ENCODE measurements at regions not wholly inside any gene's neighbourhood (a gene's known extent, or its start where the extent isn't known, plus 50 kb on each side); places are given as distances from the start of the nearest gene placed in this dataset.

GRCh38 chr20:50314678-50315335, 124.2 kb downstream of the CEBPB start:
- peak; percentile 22 for DNase-seq

DNA sequence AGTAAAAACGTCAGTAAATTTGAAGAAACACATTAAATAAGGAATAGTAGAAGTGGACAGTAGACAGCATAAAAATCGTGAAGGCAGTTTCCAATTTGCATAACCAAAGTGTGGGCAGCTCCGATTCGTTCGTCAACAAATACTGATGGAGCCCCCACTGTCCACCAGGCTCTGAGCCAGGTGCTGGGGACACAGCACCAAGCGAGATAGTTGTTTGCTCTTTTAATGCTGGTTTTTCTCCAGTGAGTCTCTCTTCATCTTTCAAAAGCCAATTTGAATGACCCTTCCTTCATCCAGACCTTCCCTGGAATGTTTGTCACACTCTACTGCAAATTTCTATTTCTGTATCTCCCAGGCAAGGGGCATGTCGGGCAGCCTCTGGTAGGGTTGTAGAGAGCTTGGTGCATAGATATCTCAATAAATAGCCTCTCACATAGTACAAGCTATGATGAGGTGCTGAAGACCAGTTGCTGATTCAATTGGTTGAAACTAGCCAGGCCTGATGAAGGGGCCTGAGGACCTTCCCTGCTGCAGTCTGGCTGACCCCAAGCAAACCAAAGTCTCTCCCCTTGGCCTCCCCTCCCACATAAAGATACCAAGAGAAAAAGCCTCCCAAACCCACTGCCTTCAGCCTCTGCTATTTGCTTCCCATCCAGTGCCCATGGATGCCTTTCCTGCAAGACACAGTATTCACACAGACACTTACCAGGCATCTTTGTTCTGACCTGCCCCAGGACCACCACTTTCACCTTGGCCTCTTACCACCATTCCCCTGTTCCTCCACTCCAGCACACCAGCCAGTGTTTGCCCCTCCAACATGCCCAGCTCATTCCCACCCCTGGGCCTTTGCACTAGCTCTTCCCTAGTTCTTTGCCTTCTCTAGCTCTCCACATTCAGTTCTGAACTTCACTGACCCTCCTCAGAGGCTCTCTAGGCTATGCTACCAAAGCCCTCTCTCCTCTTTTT, 125.2 kb downstream of the CEBPB start:
- DNase-seq, result no peak

DNA sequence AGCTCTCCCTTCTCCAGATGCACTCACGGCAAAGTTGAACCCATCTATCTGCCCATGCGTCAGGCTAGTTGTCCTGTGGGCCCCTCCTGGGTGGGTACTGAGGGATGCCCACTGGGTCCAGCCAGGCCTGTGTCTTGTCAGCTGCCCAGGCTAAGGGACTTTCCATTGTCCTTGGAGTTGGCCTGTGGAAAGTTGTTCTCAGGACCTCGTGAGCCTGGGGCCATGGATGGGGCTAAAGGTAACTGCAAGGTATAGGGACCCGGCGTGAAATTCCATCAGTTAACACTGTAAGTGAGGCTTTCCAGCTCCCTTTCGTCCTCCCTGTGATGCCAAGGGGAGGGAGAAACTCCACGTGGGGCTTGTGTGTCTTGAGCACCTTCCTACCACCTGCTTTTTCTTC, 126.5 kb downstream of the CEBPB start:
- DNase-seq, result no peak

DNA sequence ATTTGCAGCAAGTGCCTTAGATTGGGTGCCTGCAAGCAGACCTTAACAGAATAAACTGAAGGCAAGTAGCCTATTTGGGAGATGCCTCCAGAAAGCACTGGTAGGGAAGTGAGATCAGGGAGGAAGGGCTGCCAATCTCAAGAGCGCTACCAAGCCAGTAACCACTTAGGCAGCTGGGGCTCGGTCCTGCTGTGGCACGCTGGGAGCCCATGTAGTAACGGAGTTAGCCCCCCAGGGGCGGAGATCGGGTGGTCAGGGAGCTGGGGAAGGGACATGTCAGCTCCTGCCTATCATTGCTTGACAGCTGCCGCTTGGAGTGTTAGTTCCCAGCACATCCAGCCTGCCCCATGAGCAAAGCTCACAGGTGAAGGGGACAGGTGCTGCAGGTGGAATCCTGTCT, 127.0 kb downstream of the CEBPB start:
- peak; percentile 96 for DNase-seq

- DNase-seq, result no peak
Measured at GRCh38 chr20:50318710-50319109, 128.1 kb downstream of the CEBPB start.

GRCh38 chr20:50320005-50320900, 129.6 kb downstream of the CEBPB start:
- DNase-seq, result no peak

GRCh38 chr20:50320901-50321796, 130.5 kb downstream of the CEBPB start:
- no peak for DNase-seq

DNA sequence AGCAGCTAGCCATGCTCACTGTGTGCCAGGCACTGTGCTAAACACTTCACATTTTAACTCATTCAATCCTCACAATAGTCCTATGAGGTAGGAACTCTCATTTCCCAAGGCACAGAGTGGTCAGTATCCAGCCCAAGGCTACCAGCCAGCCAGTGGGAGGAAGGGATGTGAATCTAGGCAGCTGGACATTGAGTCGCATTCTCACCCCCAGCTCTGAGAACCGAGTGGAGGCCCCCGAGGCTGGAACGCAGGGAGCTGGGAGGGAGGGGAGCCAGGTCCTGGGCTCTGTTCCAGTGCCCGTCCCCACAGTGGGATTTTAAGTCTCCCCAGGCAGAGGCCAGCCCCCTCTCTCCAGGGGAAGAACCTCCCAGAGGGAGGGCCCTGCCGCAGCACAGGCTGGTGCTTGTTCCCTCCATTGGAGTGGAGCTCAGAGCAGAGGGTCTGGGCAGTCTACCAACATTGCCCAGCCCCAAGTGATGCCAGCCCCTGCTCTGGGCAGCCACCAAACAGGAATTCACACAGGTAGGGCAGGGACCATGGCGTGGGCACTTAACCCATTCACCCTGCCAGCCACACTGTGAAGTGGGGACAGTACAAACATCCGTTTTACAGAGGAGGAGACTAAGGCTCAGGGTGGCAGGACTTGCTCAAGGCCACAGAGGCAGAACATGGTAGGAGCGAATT, 131.3 kb downstream of the CEBPB start:
- no peak for DNase-seq

GRCh38 chr20:50322703-50323131, 132.1 kb downstream of the CEBPB start:
- no peak for DNase-seq

DNA sequence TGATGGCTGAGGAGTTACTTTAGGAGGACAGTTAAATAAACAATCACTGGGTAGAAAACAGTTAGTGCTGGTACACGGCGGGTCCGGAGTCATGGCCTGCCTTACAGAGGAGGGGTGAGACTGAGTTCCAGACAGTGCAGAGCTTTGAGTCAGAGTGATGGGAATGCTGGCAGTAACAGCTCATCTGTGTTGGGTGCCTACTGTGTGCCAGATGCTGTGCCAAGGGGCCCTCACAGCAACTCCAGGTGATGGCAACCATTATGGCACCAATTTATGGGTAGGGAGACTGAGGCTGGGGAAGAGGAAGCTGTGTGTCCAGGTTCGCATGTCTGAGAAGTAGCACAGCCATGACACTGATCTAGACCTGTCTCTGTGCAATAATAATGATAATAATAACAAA, 132.6 kb downstream of the CEBPB start:
- no peak for DNase-seq

DNA sequence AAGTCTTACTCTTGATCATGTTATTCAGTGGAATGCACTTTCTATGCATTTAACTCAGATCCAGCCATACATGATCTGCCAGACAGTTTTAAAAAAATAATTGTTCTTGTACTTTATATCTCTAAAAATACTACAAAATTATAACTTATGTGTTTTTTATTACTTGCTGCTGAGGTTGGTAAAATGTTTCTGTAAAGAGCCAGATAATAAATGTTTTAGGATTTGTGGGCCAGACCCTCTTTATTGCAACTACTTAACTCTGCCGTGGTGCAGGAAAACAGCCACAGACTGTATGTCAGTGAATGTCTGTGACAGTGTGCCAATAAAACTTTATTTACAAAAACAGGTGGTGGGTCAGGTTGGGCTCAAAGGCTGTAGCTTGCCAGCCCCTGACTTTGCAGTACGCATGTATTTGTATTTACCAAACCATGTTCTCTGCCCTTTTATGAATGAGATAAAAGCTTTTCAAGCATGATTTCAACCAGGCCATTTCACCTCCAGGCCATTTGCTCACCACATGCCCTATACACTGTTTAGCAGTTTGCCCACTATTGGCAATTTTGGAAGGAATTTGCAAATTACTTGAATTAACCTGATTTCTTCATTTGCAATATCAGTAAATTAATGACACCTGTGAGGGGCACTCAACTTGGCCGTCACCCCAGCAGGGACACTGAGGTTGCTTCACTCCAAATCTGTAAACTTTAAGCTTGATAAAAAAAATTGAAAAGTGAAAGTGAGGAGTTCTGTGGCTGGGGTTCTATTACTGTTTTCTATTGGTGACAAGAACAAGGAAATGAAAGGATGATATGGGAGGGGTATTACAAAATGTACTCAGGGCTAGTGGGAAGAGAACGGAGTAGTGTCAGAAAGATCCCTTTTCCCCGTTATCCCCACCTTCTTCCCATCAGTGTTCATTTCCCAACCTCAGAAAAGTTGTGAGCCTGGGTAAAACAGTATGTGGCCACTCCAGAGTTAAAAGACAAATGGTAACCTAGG, 133.4 kb downstream of the CEBPB start:
- DNase-seq, result no peak

- no peak for DNase-seq
Measured at GRCh38 chr20:50325215-50325614, 134.6 kb downstream of the CEBPB start.

- DNase-seq, result no peak
Measured at GRCh38 chr20:50325651-50326050, 135.0 kb downstream of the CEBPB start.

- no peak for DNase-seq
Measured at GRCh38 chr20:50327666-50328065, 137.0 kb downstream of the CEBPB start.

GRCh38 chr20:50328222-50328979, 137.8 kb downstream of the CEBPB start:
- no peak for DNase-seq

GRCh38 chr20:50328996-50329898, 138.6 kb downstream of the CEBPB start:
- DNase-seq, result no peak

DNA sequence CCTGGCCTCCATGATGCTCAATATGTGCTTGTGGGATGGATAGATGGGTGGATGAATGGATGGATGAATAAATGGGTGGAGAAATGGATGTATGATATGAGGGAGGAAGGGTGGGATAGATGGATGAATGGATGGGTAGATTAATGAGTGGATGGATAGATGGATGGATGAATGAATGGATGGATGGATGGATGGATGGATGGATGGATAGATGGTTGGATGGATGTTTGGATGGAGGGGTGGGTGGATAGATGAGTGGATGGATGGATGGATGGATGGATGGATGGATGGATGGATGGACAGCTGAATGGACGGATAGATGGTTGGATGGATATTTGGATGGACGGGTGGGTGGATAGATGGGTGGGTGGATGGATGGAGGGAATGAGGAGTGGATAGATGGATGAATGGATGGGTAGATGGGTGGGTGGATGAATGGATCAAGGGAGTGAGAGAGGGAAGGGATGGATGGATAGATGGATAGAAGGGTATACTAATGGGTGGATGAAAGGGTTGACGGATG, 139.4 kb downstream of the CEBPB start:
- no peak for DNase-seq

Measured in NCI-H1105 treated with DMSO at 0.1 percent for 48 hours (cell line).